Osteocyte (in vitro differentiated cells): ENCODE measurements at regions not wholly inside any gene's neighbourhood (a gene's known extent, or its start where the extent isn't known, plus 50 kb on each side); places are given as distances from the start of the nearest gene placed in this dataset.

ENCODE experiments used
- DNase-seq: peaks from one replicate; pipeline ENCODE4 v3.0.0; 2021; ENCODE audit warnings: mixed read lengths; ENCODE audit not compliant: unreplicated experiment; ENCODE audit errors: extremely low spot score
- H3K27ac Mint-ChIP-seq: one replicate; pipeline ENCODE4 v1.8.0; 2021; ENCODE audit warnings: mild to moderate bottlenecking, mixed read lengths; ENCODE audit not compliant: unreplicated experiment
- H3K27me3 Mint-ChIP-seq: one replicate; pipeline ENCODE4 v1.8.0; 2021; ENCODE audit warnings: mixed read lengths; ENCODE audit not compliant: unreplicated experiment
- H3K36me3 Mint-ChIP-seq: one replicate; pipeline ENCODE4 v1.8.0; 2021; ENCODE audit warnings: mixed read lengths; ENCODE audit not compliant: unreplicated experiment
- H3K4me1 Mint-ChIP-seq: one replicate; pipeline ENCODE4 v1.8.0; 2021; ENCODE audit warnings: mixed read lengths; ENCODE audit not compliant: unreplicated experiment
- H3K4me3 Mint-ChIP-seq: one replicate; pipeline ENCODE4 v1.8.0; 2021; ENCODE audit warnings: mild to moderate bottlenecking, moderate library complexity, mixed read lengths; ENCODE audit not compliant: unreplicated experiment
- H3K9me3 Mint-ChIP-seq: one replicate; pipeline ENCODE4 v1.8.0; 2021; ENCODE audit warnings: mixed read lengths; ENCODE audit not compliant: unreplicated experiment
- TF ChIP-seq, protein P1 (sequence below): fragments of 200-600 bp; sonication (generic); IDR thresholded peaks from 2 replicates; pipeline ENCODE4 v1.5.0; 2021; ENCODE audit warnings: antibody characterized with exemption, mild to moderate bottlenecking, moderate library complexity

DNA sequence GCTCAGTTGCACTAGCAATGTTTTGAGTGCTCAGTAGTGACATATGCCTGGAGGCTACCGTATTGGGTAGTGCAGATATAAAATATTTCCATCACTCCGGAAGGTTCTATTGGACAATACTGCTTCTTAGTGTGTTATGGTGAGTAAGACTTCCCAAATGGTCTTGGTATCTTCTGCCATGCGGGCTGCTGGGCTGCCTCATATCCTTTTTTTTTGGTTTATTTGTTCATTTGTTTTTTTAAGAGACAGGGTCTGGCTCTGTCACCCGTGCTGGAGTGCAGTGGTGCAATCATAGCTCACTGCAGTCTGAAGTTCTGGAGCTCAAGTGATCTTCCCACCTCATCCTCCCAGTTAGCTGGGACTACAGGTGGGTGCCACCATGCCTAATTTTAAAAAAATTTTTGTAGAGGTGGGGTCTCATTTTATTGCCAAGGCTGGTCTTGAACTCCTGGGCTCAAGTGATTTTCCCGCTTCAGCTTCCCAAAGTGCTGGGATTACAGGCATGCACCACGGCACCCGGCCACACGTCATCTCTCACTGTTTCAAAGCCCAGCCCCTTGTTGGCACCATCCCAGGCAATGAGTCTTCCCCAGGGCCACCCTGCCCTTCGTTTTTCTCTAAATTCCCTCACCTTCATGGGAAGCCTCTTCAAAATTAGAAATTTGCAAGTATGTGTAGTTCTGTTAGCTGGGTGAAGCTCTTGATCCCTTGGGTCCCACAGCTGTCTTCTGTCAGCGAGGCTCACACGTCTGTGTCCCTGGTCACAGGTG lies 111.0 kb upstream of the KLF14 start:
- Mint-ChIP-seq H3K4me3 (no peak overlapping the region), H3K4me1 (peaks cover 7% of the 10 kb centered on the region), H3K9me3 (no peaks in the 10 kb centered on the region), H3K36me3 (no peaks in the 10 kb centered on the region), H3K27me3 (no peaks in the 10 kb centered on the region), H3K27ac (peak overlapping the region; percentile 74)
- DNase-seq = no peak
- TF ChIP-seq, protein P1, sequence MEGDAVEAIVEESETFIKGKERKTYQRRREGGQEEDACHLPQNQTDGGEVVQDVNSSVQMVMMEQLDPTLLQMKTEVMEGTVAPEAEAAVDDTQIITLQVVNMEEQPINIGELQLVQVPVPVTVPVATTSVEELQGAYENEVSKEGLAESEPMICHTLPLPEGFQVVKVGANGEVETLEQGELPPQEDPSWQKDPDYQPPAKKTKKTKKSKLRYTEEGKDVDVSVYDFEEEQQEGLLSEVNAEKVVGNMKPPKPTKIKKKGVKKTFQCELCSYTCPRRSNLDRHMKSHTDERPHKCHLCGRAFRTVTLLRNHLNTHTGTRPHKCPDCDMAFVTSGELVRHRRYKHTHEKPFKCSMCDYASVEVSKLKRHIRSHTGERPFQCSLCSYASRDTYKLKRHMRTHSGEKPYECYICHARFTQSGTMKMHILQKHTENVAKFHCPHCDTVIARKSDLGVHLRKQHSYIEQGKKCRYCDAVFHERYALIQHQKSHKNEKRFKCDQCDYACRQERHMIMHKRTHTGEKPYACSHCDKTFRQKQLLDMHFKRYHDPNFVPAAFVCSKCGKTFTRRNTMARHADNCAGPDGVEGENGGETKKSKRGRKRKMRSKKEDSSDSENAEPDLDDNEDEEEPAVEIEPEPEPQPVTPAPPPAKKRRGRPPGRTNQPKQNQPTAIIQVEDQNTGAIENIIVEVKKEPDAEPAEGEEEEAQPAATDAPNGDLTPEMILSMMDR = no peak

DNA sequence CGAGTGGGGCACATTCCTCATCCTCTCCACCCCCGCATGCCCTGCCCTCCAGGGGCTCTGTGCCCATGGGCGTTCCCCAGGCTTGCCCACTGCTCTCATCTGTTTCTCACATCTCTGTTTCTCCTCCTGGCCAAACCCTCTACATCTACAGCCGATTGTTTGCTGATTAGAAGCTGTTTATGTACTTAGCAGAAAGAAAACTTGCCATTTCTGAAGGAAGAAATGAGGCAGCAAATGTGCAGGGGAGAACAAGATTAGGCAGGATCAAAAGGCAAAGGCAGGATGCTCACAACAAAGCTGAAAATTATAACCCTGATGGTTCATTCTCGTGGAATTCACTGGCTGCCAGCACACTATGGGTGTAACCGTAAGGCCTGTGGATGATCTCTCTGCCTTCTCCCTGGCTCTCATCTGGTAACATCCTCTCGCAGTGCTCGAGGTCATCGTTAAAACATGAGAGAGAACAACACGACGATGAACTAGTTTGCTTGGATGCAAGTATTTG lies 111.6 kb upstream of the KLF14 start:
- no peaks in the 10 kb centered on the region for H3K27me3 Mint-ChIP-seq
- H3K9me3 Mint-ChIP-seq = no peaks in the 10 kb centered on the region
- H3K36me3 Mint-ChIP-seq = no peaks in the 10 kb centered on the region
- TF ChIP-seq, protein P1 = no peak
- H3K4me3 Mint-ChIP-seq = no peak overlapping the region
- H3K4me1 Mint-ChIP-seq = peaks cover 7% of the 10 kb centered on the region
- H3K27ac Mint-ChIP-seq = peak overlapping the region; percentile 74
- DNase-seq = no peak

DNA sequence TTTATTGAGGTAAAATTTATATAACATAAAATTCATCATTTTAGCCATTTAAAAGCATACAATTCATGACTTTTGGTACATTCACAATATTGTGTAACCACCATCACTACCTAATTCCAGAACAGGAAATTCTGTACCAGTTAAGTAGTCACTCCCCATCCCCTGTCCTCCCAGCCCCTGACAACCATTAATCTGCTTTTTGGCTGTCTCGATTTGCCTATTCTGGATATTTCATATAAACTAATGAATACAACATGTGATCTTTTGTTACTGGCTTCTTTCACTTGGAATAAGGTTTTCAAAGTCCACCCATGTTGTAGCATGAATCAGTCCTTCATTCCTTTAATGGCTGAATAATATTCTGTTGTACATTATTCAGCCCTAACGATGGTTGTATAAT lies 115.6 kb upstream of the KLF14 start:
- TF ChIP-seq, protein P1 = no peak
- Mint-ChIP-seq H3K27ac (no peak overlapping the region), H3K9me3 (no peaks in the 10 kb centered on the region), H3K4me1 (peaks cover 19% of the 10 kb centered on the region), H3K4me3 (no peak overlapping the region), H3K27me3 (no peaks in the 10 kb centered on the region), H3K36me3 (no peaks in the 10 kb centered on the region)
- DNase-seq = no peak

DNA sequence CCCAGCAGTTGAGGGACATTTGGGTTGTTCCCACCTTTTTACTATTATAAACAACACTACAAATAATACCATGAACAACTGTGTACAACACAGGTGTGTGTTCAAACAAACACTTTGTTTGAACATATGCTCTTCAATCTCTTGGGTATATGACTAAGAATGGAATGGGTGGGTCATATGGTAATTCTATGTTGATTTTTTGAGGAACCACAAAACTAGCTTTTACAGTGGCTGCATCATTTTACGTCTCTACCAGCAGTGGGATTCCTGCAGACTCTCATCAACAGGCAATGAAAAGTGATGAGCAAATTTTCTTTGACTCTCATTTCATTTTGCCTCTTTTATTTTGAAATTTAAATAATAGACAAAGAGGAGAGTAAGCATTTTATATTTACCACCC lies 116.9 kb upstream of the KLF14 start:
- DNase-seq = no peak
- H3K9me3 Mint-ChIP-seq = no peaks in the 10 kb centered on the region
- H3K4me3 Mint-ChIP-seq = no peak overlapping the region
- peaks cover 13% of the 10 kb centered on the region for H3K4me1 Mint-ChIP-seq
- H3K36me3 Mint-ChIP-seq = peaks cover 9% of the 10 kb centered on the region
- TF ChIP-seq, protein P1 = no peak
- no peaks in the 10 kb centered on the region for H3K27me3 Mint-ChIP-seq
- H3K27ac Mint-ChIP-seq = no peak overlapping the region

DNA sequence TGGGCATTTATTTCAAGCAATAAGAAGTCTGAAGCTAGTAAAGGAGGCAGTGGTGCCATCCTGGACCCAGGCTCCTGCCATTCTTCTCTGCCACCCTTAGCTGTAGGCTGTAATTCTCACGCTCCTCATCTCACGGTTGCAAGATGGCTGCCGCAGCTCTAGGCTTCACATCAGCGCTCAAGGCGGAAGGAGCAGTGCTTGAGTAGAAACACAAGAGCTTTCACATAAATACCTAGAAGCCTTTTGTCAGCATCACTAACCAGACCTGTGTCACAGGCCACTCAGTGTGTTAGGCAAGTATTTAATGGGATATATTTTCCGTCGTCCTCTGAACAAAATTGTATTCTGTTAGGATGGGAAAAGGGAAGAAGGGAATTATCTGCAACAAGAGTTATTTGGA lies 118.9 kb upstream of the KLF14 start:
- H3K36me3 Mint-ChIP-seq = peaks cover 26% of the 10 kb centered on the region
- TF ChIP-seq, protein P1 = no peak
- H3K9me3 Mint-ChIP-seq = peaks cover 13% of the 10 kb centered on the region
- no peak overlapping the region for H3K27ac Mint-ChIP-seq
- no peak for DNase-seq
- no peaks in the 10 kb centered on the region for H3K27me3 Mint-ChIP-seq
- peaks cover 13% of the 10 kb centered on the region for H3K4me1 Mint-ChIP-seq
- H3K4me3 Mint-ChIP-seq = no peak overlapping the region
